SK-N-SH (cell line): ENCODE measurements at regions not wholly inside any gene's neighbourhood (a gene's known extent, or its start where the extent isn't known, plus 50 kb on each side); places are given as distances from the start of the nearest gene placed in this dataset.

Experiments used
- CTCF ChIA-PET: fragments of 300-600, 350-600 bp; formaldehyde crosslinking; extraction: SDS; loops from one replicate; lab custom pipeline; 2021; lab: Yijun Ruan, JAX
- POLR2A ChIA-PET: fragments of 350-600 bp; sonication (Branson Sonifier 250); formaldehyde crosslinking; extraction: SDS; loops from one replicate; lab custom pipeline; 2020; ENCODE audit warnings: antibody characterized with exemption, inconsistent platforms; lab: Yijun Ruan, JAX
- DNase-seq: peaks from one replicate; pipeline ENCODE4 v3.0.0; 2012
- H2AFZ ChIP-seq: fragments of 200-600 bp; sonication (generic); 2 replicates; pipeline ENCODE4 v1.8.1; 2016; ENCODE audit warnings: antibody characterized with exemption, mild to moderate bottlenecking, low read depth
- H3F3A ChIP-seq: fragments of 200-600 bp; sonication (generic); replicated peaks from 2 replicates; pipeline ENCODE3; 2016; ENCODE audit warnings: antibody characterized with exemption, mild to moderate bottlenecking; ENCODE audit not compliant: insufficient read depth
- H3K27ac ChIP-seq, 2 experiments: fragments of 200-500 bp in 1 of 2; fragments of 200-600 bp in 1 of 2; sonication (Bioruptor generic) in 1 of 2; sonication (generic), shearing (Covaris generic) in 1 of 2; 2 replicates each; pipeline versions ENCODE4 v1.5.1 to v1.6.1; 2014 to 2016; ENCODE audit warnings: low read depth in 2 of 2, inconsistent platforms in 1 of 2, low read length in 1 of 2, mild to moderate bottlenecking in 1 of 2, mixed read lengths in 1 of 2
- H3K27me3 ChIP-seq: fragments of 200-600 bp; sonication (generic), shearing (Covaris generic); 2 replicates; pipeline ENCODE4 v1.6.1; 2016; ENCODE audit warnings: mixed run types; ENCODE audit not compliant: insufficient read depth
- H3K36me3 ChIP-seq, 2 experiments: fragments of 200-500 bp in 1 of 2; fragments of 200-600 bp in 1 of 2; sonication (Bioruptor generic) in 1 of 2; sonication (generic) in 1 of 2; replicated peaks in 1 of 2; 2 replicates each; pipeline versions ENCODE3 to v1.5.1; 2014 to 2016; ENCODE audit warnings: low read length in 1 of 2, mild to moderate bottlenecking in 1 of 2; ENCODE audit not compliant: insufficient read depth in 2 of 2, control insufficient read depth in 1 of 2
- H3K4me1 ChIP-seq, 2 experiments: fragments of 200-500 bp in 1 of 2; fragments of 200-600 bp in 1 of 2; sonication (Bioruptor generic) in 1 of 2; sonication (generic), shearing (Covaris generic) in 1 of 2; 2 replicates each; pipeline versions ENCODE4 v1.5.1 to v1.6.1; 2014 to 2016; ENCODE audit warnings: low read depth in 1 of 2, low read length in 1 of 2, mixed run types in 1 of 2; ENCODE audit not compliant: insufficient read depth in 2 of 2, control insufficient read depth in 1 of 2
- H3K4me2 ChIP-seq: fragments of 200-600 bp; sonication (generic), shearing (Covaris generic); 2 replicates; pipeline ENCODE4 v1.6.1; 2017; ENCODE audit warnings: mixed run types
- H3K4me3 ChIP-seq, 2 experiments: fragments of 200-500 bp in 1 of 2; fragments of 200-600 bp in 1 of 2; sonication (Bioruptor generic) in 1 of 2; sonication (generic), shearing (Covaris generic) in 1 of 2; 2 replicates each; pipeline versions ENCODE4 v1.5.1 to v1.8.1; 2014 to 2016; ENCODE audit warnings: low read depth in 2 of 2, inconsistent platforms in 1 of 2, low read length in 1 of 2, mild to moderate bottlenecking in 1 of 2, mixed read lengths in 1 of 2, moderate library complexity in 1 of 2
- H3K79me2 ChIP-seq: fragments of 200-600 bp; sonication (generic); 2 replicates; pipeline ENCODE4 v1.8.1; 2017; ENCODE audit warnings: mild to moderate bottlenecking; ENCODE audit not compliant: insufficient read depth
- H3K9ac ChIP-seq: fragments of 200-600 bp; sonication (generic); 2 replicates; pipeline ENCODE4 v1.6.1; 2017; ENCODE audit warnings: mixed run types
- H3K9me2 ChIP-seq: fragments of 200-600 bp; sonication (generic); 2 replicates; pipeline ENCODE4 v1.6.1; 2017; ENCODE audit warnings: mixed run types
- H3K9me3 ChIP-seq: fragments of 200-600 bp; sonication (generic); 2 replicates; pipeline ENCODE4 v1.6.1; 2017; ENCODE audit warnings: mixed run types, mild to moderate bottlenecking, moderate library complexity
- H4K20me1 ChIP-seq: fragments of 200-600 bp; sonication (generic); 2 replicates; pipeline ENCODE4 v1.6.1; 2017; ENCODE audit warnings: mild to moderate bottlenecking, mixed run types; ENCODE audit not compliant: insufficient read depth
- GATA2 ChIP-seq: sonication (generic); formaldehyde crosslinking; IDR thresholded peaks from 2 replicates; pipeline ENCODE4 v1.5.0; 2020; ENCODE audit warnings: mild to moderate bottlenecking, missing genetic modification reagents
- MEF2A ChIP-seq: IDR thresholded peaks from 2 replicates; pipeline ENCODE4 v1.4.0; 2012; ENCODE audit warnings: low read depth, borderline replicate concordance
- NFIC ChIP-seq: IDR thresholded peaks from 2 replicates; pipeline ENCODE4 v1.4.0; 2012; ENCODE audit warnings: borderline replicate concordance
- PBX3 ChIP-seq: IDR thresholded peaks from 2 replicates; pipeline ENCODE4; 2012
- POLR2AphosphoS5 ChIP-seq: IDR thresholded peaks from 2 replicates; pipeline ENCODE4 v1.6.1; 2012; ENCODE audit warnings: low read depth, low read length
- RAD21 ChIP-seq: IDR thresholded peaks from 2 replicates; pipeline ENCODE4 v1.6.1; 2012; ENCODE audit warnings: mild to moderate bottlenecking, low read length
- REST ChIP-seq: IDR thresholded peaks from 2 replicates; pipeline ENCODE4 v1.6.1; 2012; ENCODE audit warnings: mild to moderate bottlenecking, low read depth, low read length, moderate library complexity
- RFX5 ChIP-seq: IDR thresholded peaks from 2 replicates; pipeline ENCODE4 v1.6.1; 2012; ENCODE audit warnings: mild to moderate bottlenecking, improper control_type of control experiment, low read length
- RXRA ChIP-seq: IDR thresholded peaks from 2 replicates; pipeline ENCODE4 v1.4.0; 2012; ENCODE audit warnings: low read depth, mild to moderate bottlenecking, borderline replicate concordance
- TEAD4 ChIP-seq: IDR thresholded peaks from 2 replicates; pipeline ENCODE4 v1.4.0; 2012; ENCODE audit warnings: mild to moderate bottlenecking, borderline replicate concordance; ENCODE audit not compliant: insufficient read depth
- WGBS: methylation state at CpG from one replicate; pipeline ENCODE4 v1.1.6; 2017; ENCODE audit warnings: low lambda C conversion rate; 5-methylcytosine and 5-hydroxymethylcytosine counted together
- TF ChIP-seq, protein P1 (sequence below): fragments of 150-350 bp; IDR thresholded peaks from 2 replicates; pipeline ENCODE4 v1.6.1; 2017; ENCODE audit warnings: antibody characterized with exemption, low read length, low read depth, borderline replicate concordance
- TF ChIP-seq, protein P2 (sequence below): IDR thresholded peaks from 2 replicates; pipeline ENCODE4 v1.4.0; 2012; ENCODE audit warnings: low read depth, borderline replicate concordance
- TF ChIP-seq, protein P3 (sequence below): fragments of 150-350 bp; IDR thresholded peaks from 2 replicates; pipeline ENCODE4 v1.6.1; 2016; ENCODE audit warnings: mild to moderate bottlenecking, low read depth, low read length
- TF ChIP-seq, protein P4 (sequence below): IDR thresholded peaks from 2 replicates; pipeline ENCODE4 v1.4.0; 2012; ENCODE audit warnings: low read depth

DNA sequence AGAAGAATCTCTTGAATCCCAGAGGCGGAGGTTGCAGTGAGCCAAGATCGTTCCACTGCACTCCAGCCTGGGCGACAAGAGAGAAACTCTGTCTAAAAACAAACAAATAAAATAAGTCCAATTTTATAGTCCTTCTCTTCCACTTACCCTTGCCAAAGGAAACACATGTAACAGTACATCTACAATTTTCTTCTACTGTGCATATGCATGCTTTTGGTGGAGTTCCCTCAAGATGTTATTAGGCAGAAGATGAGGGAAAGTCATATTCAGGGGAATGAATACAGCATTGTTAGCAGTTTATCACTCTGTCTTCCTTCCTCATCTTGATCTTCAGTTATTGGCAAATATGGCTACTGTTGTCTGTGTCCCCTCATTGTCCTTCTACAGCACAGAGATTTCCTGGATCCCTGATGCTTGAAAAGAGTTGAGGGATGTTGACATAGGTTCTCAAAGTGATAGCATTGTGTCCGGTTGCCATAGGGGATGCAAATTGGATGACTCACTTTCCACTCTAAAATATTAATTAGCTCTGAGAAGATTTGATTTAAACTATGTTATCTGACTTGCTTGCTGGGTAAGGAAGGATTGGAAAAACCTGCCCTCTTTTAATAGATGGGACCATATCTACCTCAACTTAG, 1173.6 kb downstream of the KCNT2 start:
- H3K79me2 ChIP-seq: no peaks in the 10 kb centered on the region
- POLR2A ChIA-PET: no interaction called here
- no peaks in the 10 kb centered on the region; a peak in 1 of 4 replicates for H3K4me1 ChIP-seq
- no peak overlapping the region for H3K9ac ChIP-seq
- H3K4me3 ChIP-seq: no peak overlapping the region
- no peaks in the 10 kb centered on the region for H3K36me3 ChIP-seq
- H3K9me2 ChIP-seq: no peaks in the 10 kb centered on the region
- WGBS: 62% methylated on average over 4 of the region's 4 CpGs
- no peaks in the 10 kb centered on the region for H3F3A ChIP-seq
- CTCF ChIA-PET: no interaction called here
- no peak overlapping the region for H3K4me2 ChIP-seq
- H3K9me3 ChIP-seq: no peaks in the 10 kb centered on the region; the same call in 1 of the 2 replicates
- no peaks in the 10 kb centered on the region for H3K27me3 ChIP-seq
- H3K27ac ChIP-seq: no peak overlapping the region
- TF ChIP-seq NFIC: no peak
- TF ChIP-seq RAD21: no peak
- TF ChIP-seq, protein P1, sequence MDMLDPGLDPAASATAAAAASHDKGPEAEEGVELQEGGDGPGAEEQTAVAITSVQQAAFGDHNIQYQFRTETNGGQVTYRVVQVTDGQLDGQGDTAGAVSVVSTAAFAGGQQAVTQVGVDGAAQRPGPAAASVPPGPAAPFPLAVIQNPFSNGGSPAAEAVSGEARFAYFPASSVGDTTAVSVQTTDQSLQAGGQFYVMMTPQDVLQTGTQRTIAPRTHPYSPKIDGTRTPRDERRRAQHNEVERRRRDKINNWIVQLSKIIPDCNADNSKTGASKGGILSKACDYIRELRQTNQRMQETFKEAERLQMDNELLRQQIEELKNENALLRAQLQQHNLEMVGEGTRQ: no peak
- TF ChIP-seq RFX5: no peak
- TF ChIP-seq TEAD4: no peak
- no peak for TF ChIP-seq POLR2AphosphoS5
- TF ChIP-seq, protein P2, sequence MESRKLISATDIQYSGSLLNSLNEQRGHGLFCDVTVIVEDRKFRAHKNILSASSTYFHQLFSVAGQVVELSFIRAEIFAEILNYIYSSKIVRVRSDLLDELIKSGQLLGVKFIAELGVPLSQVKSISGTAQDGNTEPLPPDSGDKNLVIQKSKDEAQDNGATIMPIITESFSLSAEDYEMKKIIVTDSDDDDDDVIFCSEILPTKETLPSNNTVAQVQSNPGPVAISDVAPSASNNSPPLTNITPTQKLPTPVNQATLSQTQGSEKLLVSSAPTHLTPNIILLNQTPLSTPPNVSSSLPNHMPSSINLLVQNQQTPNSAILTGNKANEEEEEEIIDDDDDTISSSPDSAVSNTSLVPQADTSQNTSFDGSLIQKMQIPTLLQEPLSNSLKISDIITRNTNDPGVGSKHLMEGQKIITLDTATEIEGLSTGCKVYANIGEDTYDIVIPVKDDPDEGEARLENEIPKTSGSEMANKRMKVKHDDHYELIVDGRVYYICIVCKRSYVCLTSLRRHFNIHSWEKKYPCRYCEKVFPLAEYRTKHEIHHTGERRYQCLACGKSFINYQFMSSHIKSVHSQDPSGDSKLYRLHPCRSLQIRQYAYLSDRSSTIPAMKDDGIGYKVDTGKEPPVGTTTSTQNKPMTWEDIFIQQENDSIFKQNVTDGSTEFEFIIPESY: no peak
- TF ChIP-seq, protein P3, sequence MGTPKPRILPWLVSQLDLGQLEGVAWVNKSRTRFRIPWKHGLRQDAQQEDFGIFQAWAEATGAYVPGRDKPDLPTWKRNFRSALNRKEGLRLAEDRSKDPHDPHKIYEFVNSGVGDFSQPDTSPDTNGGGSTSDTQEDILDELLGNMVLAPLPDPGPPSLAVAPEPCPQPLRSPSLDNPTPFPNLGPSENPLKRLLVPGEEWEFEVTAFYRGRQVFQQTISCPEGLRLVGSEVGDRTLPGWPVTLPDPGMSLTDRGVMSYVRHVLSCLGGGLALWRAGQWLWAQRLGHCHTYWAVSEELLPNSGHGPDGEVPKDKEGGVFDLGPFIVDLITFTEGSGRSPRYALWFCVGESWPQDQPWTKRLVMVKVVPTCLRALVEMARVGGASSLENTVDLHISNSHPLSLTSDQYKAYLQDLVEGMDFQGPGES: no peak
- TF ChIP-seq, all 33 proteins: peak for 0
- Histone ChIP-seq H4K20me1 (no peaks in the 10 kb centered on the region), H2AFZ (no peak overlapping the region)
- no peak for DNase-seq

DNA sequence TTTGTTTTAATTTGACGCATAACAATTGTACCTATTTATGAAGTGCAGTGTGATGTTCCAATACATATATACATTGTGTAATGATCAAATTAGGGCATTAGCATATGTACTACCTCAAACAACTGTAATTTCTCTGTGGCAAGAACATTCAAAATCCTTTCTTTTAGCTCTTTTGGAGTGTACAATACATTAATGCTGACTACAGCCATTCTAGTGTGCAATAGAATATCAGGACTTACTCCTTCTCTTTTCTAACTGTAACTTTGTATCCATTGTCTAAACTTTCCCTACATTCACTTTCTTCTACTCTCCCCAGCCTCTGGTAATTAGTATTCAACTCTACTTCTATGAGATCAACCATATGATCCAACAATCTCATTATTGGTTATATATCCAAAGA, 1177.4 kb downstream of the KCNT2 start:
- Histone ChIP-seq H3F3A (no peaks in the 10 kb centered on the region), H3K4me2 (no peak overlapping the region), H2AFZ (no peak overlapping the region), H3K36me3 (no peaks in the 10 kb centered on the region), H3K27ac (no peak overlapping the region), H4K20me1 (no peaks in the 10 kb centered on the region), H3K4me3 (no peak overlapping the region), H3K9ac (no peak overlapping the region), H3K4me1 (no peaks in the 10 kb centered on the region; a peak in 1 of 4 replicates), H3K27me3 (no peaks in the 10 kb centered on the region), H3K79me2 (no peaks in the 10 kb centered on the region), H3K9me2 (no peaks in the 10 kb centered on the region), H3K9me3 (no peaks in the 10 kb centered on the region)
- 90% methylated on average over 1 of the region's 1 CpG for WGBS
- TF ChIP-seq PBX3 (no peak), NFIC (no peak), TEAD4 (no peak), RXRA (no peak), GATA2 (CRISPR knock-in tag) (no peak), REST (no peak), MEF2A (no peak)
- TF ChIP-seq, protein P4, sequence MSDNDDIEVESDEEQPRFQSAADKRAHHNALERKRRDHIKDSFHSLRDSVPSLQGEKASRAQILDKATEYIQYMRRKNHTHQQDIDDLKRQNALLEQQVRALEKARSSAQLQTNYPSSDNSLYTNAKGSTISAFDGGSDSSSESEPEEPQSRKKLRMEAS: no peak
- POLR2A ChIA-PET: no interaction called here
- DNase-seq: no peak
- CTCF ChIA-PET: no interaction called here
